Activated CD4-positive, alpha-beta T cell treated with anti-CD3 and anti-CD28 coated beads for 1 hour (primary cell): ENCODE measurements at regions not wholly inside any gene's neighbourhood (a gene's known extent, or its start where the extent isn't known, plus 50 kb on each side); places are given as distances from the start of the nearest gene placed in this dataset.
"Not testable (repeated sequence)": the region's sequence is repeated elsewhere in the genome, so short reads cannot be mapped to it uniquely, and the experiment has no call there.

Experiments
- DNase-seq: peaks from one replicate; pipeline ENCODE4 v3.0.0-alpha.2; 2020

DNA sequence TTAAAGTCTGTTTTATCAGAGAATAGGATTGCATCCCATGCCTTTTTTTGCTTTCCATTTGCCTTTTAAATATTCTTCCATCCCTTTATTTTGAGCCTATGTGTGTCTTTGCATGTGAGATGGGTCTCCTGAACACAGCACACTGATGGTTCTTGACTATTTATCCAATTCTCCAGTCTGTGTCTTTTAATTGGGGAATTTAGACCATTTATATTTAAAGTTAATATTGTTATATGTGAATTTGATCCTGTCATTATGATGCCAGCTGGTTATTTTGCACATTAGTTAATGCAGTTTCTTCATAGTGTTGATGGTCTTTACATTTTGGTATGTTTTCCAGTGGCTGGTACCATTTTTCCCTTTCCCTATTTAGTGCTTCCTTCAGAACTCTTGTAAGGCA, 1287.0 kb downstream of the REEP3 start:
- not testable (repeated sequence) for DNase-seq

- not testable (repeated sequence) for DNase-seq
These were observed 1288.8 kb downstream of the REEP3 start for GRCh38 chr10:64810046-64810445.

DNA sequence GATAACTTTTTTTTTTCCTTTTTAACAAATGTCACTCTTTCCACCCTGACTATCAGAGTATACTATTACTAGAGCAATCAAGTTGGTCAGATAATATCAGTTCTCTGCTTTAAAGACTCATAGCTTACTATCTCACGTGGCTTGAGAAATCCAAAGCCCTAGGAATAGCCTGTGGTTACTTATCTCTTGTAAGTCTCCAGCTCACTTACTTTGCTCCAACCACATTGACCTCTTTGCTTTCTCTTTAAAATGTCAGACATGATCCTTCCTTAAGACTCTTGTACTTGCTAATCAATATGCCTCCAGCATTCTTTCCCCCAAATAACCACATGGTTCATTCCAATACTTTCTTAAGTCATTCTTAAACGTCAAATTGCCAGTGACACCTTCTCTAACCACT, 1292.2 kb downstream of the REEP3 start:
- no peak for DNase-seq

DNA sequence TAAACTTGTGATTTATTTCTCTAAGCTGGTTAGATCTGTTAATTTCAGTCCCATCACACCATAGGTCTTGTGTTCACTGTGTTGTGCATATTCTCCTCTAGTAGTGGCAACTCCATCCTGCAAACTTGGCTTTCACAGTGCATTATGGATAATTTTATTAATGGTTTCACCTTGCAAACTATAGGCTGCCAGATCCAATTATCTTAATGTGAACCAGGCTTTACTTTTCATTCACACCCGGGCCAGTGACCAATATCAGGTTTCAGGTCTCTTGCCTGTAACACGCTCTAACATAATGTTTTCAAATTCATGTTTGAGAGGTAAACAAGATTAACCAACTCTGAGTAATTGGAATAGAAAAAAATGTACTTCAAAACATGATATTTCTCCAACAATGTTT, 1293.0 kb downstream of the REEP3 start:
- no peak for DNase-seq

DNA sequence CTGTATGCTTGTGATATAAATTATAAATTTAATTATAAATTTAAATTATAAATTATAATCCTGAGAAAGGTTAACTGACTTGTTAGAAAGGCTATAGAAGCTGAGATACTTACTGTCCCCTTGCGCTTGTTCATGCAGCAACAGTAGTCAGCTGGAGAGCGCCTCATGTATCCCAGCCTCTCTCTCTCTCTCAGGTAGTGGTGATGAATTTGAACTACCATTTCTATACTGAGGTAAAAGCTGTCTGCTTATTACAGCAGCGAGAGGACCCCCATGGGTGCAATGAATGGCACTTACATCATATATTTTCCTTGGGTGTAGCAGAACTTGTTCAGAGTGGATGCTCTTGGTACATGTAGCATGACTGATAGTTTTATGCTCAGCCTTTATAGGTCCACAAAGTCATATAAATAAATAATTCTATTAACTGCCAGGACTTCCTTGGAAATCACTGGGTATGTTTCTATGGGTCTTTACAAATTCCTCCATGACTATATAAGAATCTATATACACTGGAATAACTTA, 1308.7 kb downstream of the REEP3 start:
- DNase-seq: no peak

DNA sequence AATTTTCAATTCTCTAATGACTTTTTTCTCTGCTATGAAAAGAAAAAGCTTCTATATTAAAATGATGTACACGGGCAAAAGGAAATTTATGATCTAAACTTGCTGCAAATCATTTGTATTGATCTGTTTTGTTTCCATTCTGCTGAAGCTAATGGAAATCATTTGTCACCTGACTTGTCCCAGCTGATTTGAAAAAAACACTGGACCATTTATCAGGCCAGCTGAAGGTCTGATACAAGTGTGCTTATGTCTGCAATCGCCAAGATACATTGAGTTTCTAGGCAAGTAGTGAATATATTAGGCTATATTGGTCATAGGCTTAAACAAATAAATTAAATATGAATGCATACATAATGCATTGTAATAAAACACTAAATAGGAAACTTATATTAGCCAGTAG, 1309.7 kb downstream of the REEP3 start:
- no peak for DNase-seq

DNA sequence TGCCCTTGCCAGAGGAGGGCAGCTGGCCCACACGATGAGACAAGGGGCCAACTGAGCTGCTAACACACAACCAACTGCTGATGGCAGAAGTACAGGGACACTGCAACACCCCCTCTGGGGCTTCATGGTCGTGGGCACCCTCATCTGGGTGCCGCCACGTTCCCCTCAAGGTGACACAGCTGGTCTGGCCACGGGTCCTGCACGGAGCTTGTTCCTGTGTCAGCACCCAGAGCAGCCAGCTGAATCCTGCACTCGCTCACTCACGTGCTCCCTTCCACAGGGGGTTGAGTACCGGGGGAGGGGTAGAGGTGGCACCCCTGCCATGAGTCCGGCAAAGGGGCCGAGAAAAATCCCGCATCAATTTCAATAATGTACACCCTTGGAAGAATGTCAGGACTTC, 1319.1 kb downstream of the REEP3 start:
- no peak for DNase-seq

DNA sequence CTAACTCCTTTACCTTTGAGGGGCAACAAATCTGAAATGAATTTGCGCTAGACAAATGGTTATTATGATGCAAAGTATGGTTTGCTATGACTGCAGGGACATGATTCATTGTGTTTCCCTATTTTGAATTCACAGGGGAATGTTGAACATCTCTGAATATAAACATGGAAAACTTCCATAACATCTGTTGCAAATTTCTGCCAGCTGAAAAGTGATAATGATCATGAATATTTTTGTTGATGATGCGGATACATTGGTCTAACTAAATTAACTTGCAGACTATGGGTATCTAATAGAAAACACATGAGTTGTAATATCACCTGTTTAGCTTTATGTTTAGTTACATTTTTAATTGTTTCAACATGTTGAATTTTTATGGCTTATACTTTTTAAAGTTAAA, 1325.5 kb downstream of the REEP3 start:
- no peak for DNase-seq

GRCh38 chr10:64855941-64856340, 1334.7 kb downstream of the REEP3 start:
- DNase-seq: no peak

DNA sequence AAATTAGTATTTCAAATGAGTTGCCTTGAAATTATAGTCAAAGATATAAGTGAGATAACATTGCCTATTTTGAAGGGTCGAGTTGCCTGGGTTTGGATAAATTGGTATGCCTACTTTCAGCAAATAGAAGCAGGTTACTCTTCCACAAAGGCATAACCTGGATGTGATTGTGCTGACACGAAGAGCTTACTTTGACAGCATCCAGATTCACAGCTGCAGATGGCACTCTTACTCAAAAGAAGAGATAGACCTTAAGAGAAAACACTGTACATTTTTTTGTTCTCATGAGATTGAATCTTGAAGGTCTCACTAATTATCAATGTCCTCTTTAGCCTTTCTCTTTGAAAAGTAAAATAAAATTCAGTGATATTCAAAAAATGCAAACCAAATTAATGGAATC, 1338.7 kb downstream of the REEP3 start:
- DNase-seq: no peak

DNA sequence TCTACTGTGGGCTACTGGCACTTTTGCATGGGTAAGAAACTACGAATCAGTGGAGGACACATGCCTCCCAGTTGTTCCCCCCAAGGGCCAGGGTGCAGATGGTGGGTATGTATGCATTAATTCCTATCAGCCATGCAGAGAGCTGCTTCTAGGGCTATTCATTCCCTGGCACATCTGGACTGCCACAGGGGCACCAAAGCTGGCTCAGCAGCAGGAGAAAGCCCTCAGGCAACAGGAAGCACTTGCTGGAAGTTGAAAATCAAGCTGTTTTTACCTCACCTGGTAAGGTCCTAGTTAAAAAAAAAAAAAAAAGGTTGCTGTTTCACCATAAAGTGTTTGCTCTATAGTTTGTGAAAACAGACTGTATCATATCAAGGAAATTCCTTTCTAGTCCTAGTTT, 1342.6 kb downstream of the REEP3 start:
- DNase-seq: no peak

DNA sequence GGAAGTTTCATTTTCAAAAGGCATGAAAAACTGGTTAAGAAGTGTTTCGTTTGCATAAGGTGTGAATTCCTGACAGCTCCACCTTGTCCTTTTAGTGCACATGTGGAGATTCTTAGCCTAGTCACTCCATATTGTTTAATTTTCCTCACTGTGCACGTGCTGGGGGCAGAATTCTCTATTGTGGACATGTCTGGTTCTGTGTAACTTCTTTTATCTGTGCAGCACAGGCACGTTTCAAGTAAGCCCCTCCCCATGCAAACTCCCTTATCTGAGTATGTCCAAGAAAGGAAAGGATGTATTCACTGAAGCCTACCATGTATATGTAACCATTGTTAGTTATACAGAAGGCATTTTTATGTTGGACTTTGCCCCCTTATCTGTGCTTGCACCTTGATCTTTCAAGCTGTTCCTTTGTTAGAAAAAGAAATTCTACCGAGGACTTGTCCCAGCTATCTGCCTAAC, 1346.3 kb downstream of the REEP3 start:
- DNase-seq: no peak

DNA sequence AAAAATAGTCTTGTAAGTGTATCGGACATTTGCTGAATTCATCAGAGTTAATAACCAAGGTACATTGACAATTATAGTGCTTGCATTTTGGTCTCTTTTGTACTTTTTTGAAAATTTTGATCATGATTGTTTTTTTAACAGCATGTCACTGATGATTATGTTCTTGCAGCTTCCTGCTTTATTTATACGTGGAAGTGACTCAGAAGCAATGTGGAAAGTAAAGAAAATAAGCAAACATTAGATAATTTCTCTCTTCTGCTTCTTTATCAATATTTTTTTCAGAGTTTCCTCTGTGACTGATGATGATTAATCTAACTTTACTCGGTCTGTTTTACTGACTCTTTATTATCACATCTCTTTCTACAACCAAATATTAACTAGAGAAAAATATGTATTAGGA, 1351.9 kb downstream of the REEP3 start:
- DNase-seq: no peak

DNA sequence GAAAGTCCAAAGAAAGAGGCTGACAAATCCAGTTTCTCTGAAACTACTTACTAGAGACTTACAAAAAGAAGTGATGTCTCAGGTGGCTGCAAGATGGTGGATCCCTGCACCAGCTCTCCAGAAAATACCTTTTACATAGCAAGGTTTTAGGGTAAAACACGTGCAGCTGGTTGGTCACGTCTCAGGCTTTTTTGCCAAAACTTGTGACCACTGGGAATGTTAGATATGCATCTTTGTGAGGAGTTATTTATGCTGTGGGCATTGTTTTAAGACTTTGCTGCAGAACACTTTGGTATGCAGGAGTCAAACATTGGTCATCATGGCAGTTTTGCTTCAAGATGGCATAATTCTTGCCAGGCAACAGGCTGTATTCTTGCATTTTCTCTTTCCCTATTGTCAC, 1352.8 kb downstream of the REEP3 start:
- DNase-seq: no peak

DNA sequence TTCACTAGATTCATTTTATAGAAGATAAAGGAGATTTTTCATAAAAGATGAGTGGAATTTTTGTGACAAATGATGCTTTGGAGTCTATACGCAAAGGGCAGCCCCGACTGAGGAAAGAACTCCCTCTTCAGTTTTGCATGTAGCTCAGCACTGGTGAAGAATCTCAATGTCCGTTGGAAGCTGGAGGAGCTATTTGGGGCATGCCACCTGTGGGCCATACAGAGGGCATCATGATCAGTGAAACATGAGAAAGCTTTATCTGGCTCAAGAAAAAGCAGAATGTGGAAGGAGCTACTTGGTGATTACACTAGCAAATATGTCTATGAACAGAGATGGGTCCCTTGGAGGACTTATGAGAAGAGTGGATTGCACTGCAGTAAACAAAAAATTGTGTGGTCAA, 1359.3 kb downstream of the REEP3 start:
- no peak for DNase-seq

- no peak for DNase-seq
These were observed 1360.1 kb downstream of the REEP3 start for GRCh38 chr10:64881257-64881656.

DNA sequence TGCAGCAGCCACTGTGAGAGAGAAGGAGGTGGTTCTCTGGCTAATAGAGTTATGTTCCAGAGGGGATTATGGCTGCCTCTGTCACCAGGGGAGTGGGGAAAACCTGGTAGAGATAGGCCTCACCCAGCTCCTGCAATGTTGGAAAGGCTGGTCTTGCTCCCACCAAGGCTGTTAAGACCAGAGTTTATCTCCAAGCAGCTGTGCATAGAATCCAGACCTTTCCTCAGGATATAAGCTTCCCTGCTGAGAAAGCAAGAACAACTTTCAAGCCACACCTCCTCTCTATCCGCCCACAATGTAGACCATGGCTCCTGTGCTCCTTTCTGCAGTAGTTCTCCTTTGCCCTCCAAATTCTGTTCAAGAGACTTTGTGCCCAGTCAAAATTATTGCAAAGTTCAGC, 1375.4 kb downstream of the REEP3 start:
- DNase-seq: no peak

GRCh38 chr10:64906311-64906710, 1385.1 kb downstream of the REEP3 start:
- DNase-seq: not testable (repeated sequence)

DNA sequence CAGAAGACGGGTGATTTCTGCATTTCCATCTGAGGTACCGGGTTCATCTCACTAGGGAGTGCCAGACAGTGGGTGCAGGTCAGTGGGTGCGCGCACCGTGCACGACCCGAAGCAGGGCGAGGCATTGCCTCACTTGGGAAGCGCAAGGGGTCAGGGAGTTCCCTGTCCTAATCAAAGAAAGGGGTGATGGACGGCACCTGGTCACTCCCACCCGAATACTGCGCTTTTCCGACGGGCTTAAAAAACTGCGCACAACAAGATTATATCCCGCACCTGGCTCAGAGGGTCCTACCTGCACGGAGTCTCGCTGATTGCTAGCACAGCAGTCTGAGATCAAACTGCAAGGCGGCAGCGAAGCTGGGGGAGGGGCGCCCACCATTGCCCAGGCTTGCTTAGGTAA, 1403.1 kb downstream of the REEP3 start:
- not testable (repeated sequence) for DNase-seq

DNA sequence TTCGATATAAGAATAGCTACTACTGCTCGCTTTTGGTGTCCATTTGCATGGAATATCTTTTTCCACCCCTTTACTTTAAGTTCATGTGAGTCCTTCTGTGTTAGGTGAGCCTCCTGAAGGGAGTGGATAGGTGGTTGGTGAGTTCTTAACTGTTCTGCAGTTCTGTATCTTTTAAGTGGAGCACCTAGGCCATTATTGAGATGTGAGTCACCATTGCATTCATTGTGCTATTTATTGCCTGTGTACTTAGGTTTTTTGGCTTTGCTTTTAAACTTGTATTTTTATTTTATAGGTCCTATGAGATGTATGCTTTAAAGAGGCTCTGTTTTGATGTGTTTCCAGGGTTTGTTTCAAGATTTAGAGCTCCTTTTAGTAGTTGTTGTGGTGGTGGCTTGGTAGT, 1430.8 kb downstream of the REEP3 start:
- DNase-seq: no peak

- DNase-seq: no peak
These were observed 1435.2 kb downstream of the REEP3 start for GRCh38 chr10:64956441-64956840.

GRCh38 chr10:64959116-64959515, 1437.9 kb downstream of the REEP3 start:
- no peak for DNase-seq

DNA sequence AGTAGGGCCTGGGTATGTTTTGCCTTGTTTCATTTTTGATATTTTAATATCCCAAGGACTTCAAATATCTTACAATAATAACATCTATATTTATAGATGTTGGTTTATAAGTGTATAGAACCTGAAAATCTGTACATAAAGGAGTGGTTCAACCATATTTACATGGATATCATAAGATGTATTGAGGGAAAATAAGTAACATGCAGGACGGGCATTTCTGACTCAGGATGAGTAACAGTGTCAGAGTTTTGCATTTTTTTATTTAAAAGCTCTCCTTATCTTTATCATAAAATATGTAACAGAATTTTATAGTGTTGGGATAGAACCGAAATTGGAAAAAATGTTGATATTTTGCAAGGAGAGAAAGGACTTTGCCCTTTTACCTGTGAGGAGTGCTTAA, 1438.7 kb downstream of the REEP3 start:
- DNase-seq: no peak

DNA sequence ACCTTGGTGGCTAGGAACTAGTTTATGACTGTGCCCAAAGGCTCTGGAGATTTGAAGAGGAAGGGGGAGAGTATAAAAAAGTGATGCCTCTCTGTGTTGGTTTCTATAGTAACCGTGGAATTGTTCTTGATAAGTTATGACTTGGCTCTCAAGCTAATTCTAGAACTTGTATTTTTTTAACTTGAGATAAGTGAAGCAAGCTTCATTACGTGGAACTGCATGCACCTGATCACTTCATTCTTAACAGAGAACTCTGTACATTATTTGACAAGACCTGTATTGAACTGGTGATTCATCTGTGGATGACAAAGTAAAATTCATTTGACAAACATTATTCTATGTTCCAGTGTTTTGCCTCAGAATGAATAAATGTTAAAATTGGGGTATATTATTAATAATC, 1452.2 kb downstream of the REEP3 start:
- DNase-seq: no peak

- no peak for DNase-seq
These were observed 1454.9 kb downstream of the REEP3 start for GRCh38 chr10:64976150-64976549.

GRCh38 chr10:64977915-64978314, 1456.7 kb downstream of the REEP3 start:
- no peak for DNase-seq
